Stimulated activated CD4-positive, alpha-beta T cell treated with anti-CD3 and anti-CD28 coated beads, Interleukin-2, amount 100 ng/mL, for 48 hours (primary cell): ENCODE measurements at regions not wholly inside any gene's neighbourhood (a gene's known extent, or its start where the extent isn't known, plus 50 kb on each side); places are given as distances from the start of the nearest gene placed in this dataset.

Experiments used
- DNase-seq, 2 donors: peaks; one replicate each; pipeline ENCODE4 v3.0.0-alpha.2; 2020

- no peak for DNase-seq
Measured at GRCh38 chr22:44549701-44550100, 51.7 kb upstream of the RTL6 start.

DNA sequence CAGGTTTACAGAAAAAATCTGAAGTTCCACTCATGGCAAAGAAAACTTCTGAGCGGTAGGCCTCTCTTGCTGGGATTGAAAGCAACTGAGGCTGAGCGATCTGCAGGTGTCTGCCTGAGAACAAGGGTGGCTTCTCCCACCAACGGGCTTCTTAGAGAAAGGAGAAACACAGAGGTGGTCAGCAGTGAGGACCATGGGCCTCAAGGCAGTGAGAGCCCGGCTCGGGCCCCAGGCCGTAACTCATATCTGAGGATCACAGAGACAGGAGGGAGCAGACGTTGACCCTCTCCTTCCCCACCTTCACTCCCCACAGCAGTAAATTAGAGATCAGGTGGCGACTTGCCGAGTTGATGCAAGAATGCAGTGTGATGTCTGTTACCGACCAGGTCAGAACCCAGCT is 50.9 kb upstream of the RTL6 start:
- DNase-seq = no peak
